DOHH2 (cell line): ENCODE measurements at regions not wholly inside any gene's neighbourhood (a gene's known extent, or its start where the extent isn't known, plus 50 kb on each side); places are given as distances from the start of the nearest gene placed in this dataset.

ENCODE experiments used
- EZH2phosphoT487 ChIP-seq: fragments of 200-600 bp; sonication (generic); IDR thresholded peaks from 2 replicates; pipeline ENCODE4 v1.6.1; 2017; ENCODE audit warnings: borderline replicate concordance, mild to moderate bottlenecking, antibody characterized with exemption, low read length, moderate library complexity, mixed read lengths
- TF ChIP-seq, protein P1 (sequence below): fragments of 200-600 bp; sonication (generic); IDR thresholded peaks from one replicate; pipeline ENCODE4 v1.5.1; 2014; ENCODE audit warnings: antibody characterized with exemption, mild to moderate bottlenecking, low read depth, low read length; ENCODE audit not compliant: poor library complexity, severe bottlenecking

DNA sequence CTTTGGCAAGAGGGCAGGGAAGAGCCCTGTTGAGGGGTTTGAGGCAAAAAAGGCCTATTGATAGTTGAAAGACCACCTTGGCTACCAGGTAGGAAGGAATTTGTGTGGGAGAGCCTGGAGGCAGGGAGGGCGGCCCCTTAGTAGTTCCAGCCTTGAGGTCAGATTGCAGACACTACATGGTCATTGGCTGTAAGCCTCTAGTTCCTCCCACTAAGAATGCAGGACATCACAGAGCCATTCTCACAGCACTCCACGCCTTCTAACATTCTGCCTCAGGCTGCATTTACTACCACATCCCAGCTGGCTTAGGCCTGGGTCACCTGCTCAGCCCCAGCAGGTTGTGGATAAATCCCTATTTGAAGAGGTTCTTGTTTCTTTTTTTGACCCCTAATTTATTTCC, 91.0 kb upstream of the SNX9 start:
- TF ChIP-seq, protein P1, sequence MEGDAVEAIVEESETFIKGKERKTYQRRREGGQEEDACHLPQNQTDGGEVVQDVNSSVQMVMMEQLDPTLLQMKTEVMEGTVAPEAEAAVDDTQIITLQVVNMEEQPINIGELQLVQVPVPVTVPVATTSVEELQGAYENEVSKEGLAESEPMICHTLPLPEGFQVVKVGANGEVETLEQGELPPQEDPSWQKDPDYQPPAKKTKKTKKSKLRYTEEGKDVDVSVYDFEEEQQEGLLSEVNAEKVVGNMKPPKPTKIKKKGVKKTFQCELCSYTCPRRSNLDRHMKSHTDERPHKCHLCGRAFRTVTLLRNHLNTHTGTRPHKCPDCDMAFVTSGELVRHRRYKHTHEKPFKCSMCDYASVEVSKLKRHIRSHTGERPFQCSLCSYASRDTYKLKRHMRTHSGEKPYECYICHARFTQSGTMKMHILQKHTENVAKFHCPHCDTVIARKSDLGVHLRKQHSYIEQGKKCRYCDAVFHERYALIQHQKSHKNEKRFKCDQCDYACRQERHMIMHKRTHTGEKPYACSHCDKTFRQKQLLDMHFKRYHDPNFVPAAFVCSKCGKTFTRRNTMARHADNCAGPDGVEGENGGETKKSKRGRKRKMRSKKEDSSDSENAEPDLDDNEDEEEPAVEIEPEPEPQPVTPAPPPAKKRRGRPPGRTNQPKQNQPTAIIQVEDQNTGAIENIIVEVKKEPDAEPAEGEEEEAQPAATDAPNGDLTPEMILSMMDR: no peak
- TF ChIP-seq EZH2phosphoT487: no peak
